GM23338 (cell line): ENCODE measurements at regions not wholly inside any gene's neighbourhood (a gene's known extent, or its start where the extent isn't known, plus 50 kb on each side); places are given as distances from the start of the nearest gene placed in this dataset.

Experiments
- ATAC-seq: fragments of 200-7000 bp; cut with Tn5 transposase; 3 replicates; pipeline ENCODE4 v1.9.1; 2020
- DNase-seq: peaks from one replicate; pipeline ENCODE4 v3.0.0-alpha.2; 2015; ENCODE audit warnings: low spot score
- H2AFZ ChIP-seq: fragments of 200-600 bp; sonication (generic); 2 replicates; pipeline ENCODE4 v1.8.0; 2016; ENCODE audit warnings: antibody characterized with exemption, mild to moderate bottlenecking, moderate library complexity
- H3F3A ChIP-seq: fragments of 200-600 bp; sonication (generic); replicated peaks from 2 replicates; pipeline ENCODE4 v1.8.0; 2017; ENCODE audit warnings: antibody characterized with exemption, mixed run types, low read depth
- H3K27ac ChIP-seq: fragments of 200-600 bp; sonication (generic); 2 replicates; pipeline ENCODE4 v1.6.1; 2016; ENCODE audit warnings: low read depth
- H3K27me3 ChIP-seq: fragments of 200-600 bp; sonication (generic); 2 replicates; pipeline ENCODE4 v1.8.0; 2016; ENCODE audit warnings: mild to moderate bottlenecking, mixed run types, moderate library complexity; ENCODE audit not compliant: insufficient read depth
- H3K36me3 ChIP-seq: fragments of 200-600 bp; sonication (generic); 2 replicates; pipeline ENCODE4 v1.8.0; 2016; ENCODE audit warnings: mild to moderate bottlenecking; ENCODE audit not compliant: insufficient read depth
- H3K4me1 ChIP-seq: fragments of 200-600 bp; sonication (generic); 2 replicates; pipeline ENCODE4 v1.8.0; 2016; ENCODE audit warnings: mild to moderate bottlenecking, moderate library complexity; ENCODE audit not compliant: insufficient read depth
- H3K4me2 ChIP-seq: fragments of 200-600 bp; sonication (generic); 2 replicates; pipeline ENCODE4 v1.7.1; 2017; ENCODE audit warnings: mixed run types
- H3K4me3 ChIP-seq: fragments of 200-600 bp; sonication (generic); 2 replicates; pipeline ENCODE4 v1.6.1; 2016; ENCODE audit warnings: mixed run types
- H3K79me2 ChIP-seq: fragments of 200-600 bp; sonication (generic); replicated peaks from 2 replicates; pipeline ENCODE4 v1.8.0; 2017; ENCODE audit warnings: mild to moderate bottlenecking; ENCODE audit not compliant: insufficient read depth
- H3K9me2 ChIP-seq: fragments of 200-600 bp; sonication (generic); 2 replicates; pipeline ENCODE4 v1.8.0; 2017; ENCODE audit not compliant: insufficient read depth
- H4K20me1 ChIP-seq: fragments of 200-600 bp; sonication (generic); replicated peaks from 2 replicates; pipeline ENCODE4 v1.8.0; 2017; ENCODE audit warnings: mild to moderate bottlenecking; ENCODE audit not compliant: insufficient read depth
- H3K27ac Mint-ChIP-seq: 2 replicates; pipeline ENCODE4 v1.8.0; 2020; ENCODE audit warnings: inconsistent platforms, mild to moderate bottlenecking, moderate library complexity, mixed read lengths
- H3K27me3 Mint-ChIP-seq: 3 replicates; pipeline ENCODE4 v1.8.0; 2022; ENCODE audit warnings: low read depth, mild to moderate bottlenecking, moderate library complexity, mixed read lengths, inconsistent platforms; ENCODE audit not compliant: insufficient read depth, poor library complexity
- H3K36me3 Mint-ChIP-seq: 3 replicates; pipeline ENCODE4 v1.8.0; 2021; ENCODE audit warnings: low read depth, mild to moderate bottlenecking, inconsistent platforms, moderate library complexity, mixed read lengths
- H3K4me1 Mint-ChIP-seq: 3 replicates; pipeline ENCODE4 v1.8.0; 2020; ENCODE audit warnings: mild to moderate bottlenecking, inconsistent platforms, mixed read lengths
- H3K4me3 Mint-ChIP-seq: 3 replicates; pipeline ENCODE4 v1.8.0; 2021; ENCODE audit warnings: moderate library complexity, mild to moderate bottlenecking, inconsistent platforms, mixed read lengths
- H3K9me3 Mint-ChIP-seq: 3 replicates; pipeline ENCODE4 v1.8.0; 2020; ENCODE audit warnings: moderate library complexity, mild to moderate bottlenecking, inconsistent platforms, mixed read lengths
- CREB1 ChIP-seq: fragments of 250-450 bp; sonication (Bioruptor Pico); IDR thresholded peaks from 2 replicates; pipeline ENCODE4 v1.5.0; 2020; ENCODE audit warnings: low read depth, mild to moderate bottlenecking, moderate library complexity
- ETS1 ChIP-seq: IDR thresholded peaks from 2 replicates; pipeline ENCODE4 v1.6.1; 2016; ENCODE audit warnings: antibody characterized with exemption
- EZH2 ChIP-seq: fragments of 200-600 bp; sonication (generic); IDR thresholded peaks from one replicate; pipeline ENCODE4 v1.8.0; 2017; ENCODE audit warnings: antibody characterized with exemption, mild to moderate bottlenecking, low read depth; ENCODE audit not compliant: unreplicated experiment
- EZH2phosphoT487 ChIP-seq: fragments of 200-600 bp; sonication (generic); IDR thresholded peaks from one replicate; pipeline ENCODE4 v1.8.1; 2018; ENCODE audit warnings: antibody characterized with exemption; ENCODE audit not compliant: unreplicated experiment
- JUNB ChIP-seq: IDR thresholded peaks from one replicate; pipeline ENCODE4 v1.6.1; 2016; ENCODE audit warnings: antibody characterized with exemption; ENCODE audit not compliant: unreplicated experiment
- NANOG ChIP-seq: IDR thresholded peaks from 2 replicates; pipeline ENCODE4 v1.6.1; 2016; ENCODE audit warnings: antibody characterized with exemption, borderline replicate concordance
- POLR2AphosphoS5 ChIP-seq: IDR thresholded peaks from 2 replicates; pipeline ENCODE4 v1.6.1; 2016; ENCODE audit warnings: antibody characterized with exemption, low read depth
- REST ChIP-seq: IDR thresholded peaks from one replicate; pipeline ENCODE4 v1.6.1; 2018; ENCODE audit warnings: antibody characterized with exemption; ENCODE audit not compliant: unreplicated experiment
- STAT1 ChIP-seq: IDR thresholded peaks from one replicate; pipeline ENCODE4 v1.6.1; 2016; ENCODE audit warnings: antibody characterized with exemption; ENCODE audit not compliant: unreplicated experiment
- ZNF114 ChIP-seq: fragments of 250-450 bp; sonication (Bioruptor Pico); IDR thresholded peaks from 2 replicates; pipeline ENCODE4 v1.5.0; 2020; ENCODE audit warnings: mild to moderate bottlenecking, moderate library complexity
- ZNF331 ChIP-seq: fragments of 250-450 bp; sonication (Bioruptor Pico); IDR thresholded peaks from 2 replicates; pipeline ENCODE4 v1.5.0; 2020; ENCODE audit warnings: low read depth, mild to moderate bottlenecking, moderate library complexity
- ZNF462 ChIP-seq: fragments of 250-450 bp; sonication (Bioruptor Pico); IDR thresholded peaks from 2 replicates; pipeline ENCODE4 v1.5.0; 2020; ENCODE audit warnings: mild to moderate bottlenecking, moderate library complexity
- TF ChIP-seq, protein P1 (sequence below), 2 experiments: fragments of 200-600 bp in 1 of 2; sonication (generic) in 1 of 2; conservative IDR thresholded peaks; 2 replicates each; pipeline versions ENCODE4 v1.5.1 to v1.6.1; 2016 to 2017; ENCODE audit warnings: antibody characterized with exemption in 2 of 2, low read depth in 2 of 2, mild to moderate bottlenecking in 2 of 2, moderate library complexity in 1 of 2

DNA sequence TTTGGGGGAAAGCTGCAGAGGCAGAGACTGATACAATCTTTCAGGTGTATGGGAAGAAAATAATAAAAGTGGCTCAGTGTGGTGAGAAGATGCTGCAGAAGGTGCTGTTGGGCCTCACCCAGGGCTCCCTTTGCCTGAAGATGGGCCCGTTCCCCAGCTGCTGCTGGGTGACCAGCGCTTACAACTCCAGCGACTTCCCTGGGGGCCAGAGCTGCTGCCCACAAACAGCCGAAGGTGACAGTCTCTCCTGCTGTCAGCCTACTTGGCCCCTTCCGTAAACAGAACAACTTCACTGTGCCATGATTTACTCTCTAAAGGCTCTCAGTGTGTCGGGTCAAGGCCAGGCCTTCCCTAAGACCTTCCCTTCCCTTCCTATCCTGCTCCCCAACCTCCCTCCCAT, 93.6 kb upstream of the PCBD1 start:
- H3K27ac Mint-ChIP-seq = no peak overlapping the region
- H3K4me3 Mint-ChIP-seq = no peak overlapping the region
- TF ChIP-seq REST = no peak
- TF ChIP-seq NANOG = no peak
- TF ChIP-seq ZNF462 = no peak
- no peak for TF ChIP-seq ETS1
- TF ChIP-seq, protein P1, sequence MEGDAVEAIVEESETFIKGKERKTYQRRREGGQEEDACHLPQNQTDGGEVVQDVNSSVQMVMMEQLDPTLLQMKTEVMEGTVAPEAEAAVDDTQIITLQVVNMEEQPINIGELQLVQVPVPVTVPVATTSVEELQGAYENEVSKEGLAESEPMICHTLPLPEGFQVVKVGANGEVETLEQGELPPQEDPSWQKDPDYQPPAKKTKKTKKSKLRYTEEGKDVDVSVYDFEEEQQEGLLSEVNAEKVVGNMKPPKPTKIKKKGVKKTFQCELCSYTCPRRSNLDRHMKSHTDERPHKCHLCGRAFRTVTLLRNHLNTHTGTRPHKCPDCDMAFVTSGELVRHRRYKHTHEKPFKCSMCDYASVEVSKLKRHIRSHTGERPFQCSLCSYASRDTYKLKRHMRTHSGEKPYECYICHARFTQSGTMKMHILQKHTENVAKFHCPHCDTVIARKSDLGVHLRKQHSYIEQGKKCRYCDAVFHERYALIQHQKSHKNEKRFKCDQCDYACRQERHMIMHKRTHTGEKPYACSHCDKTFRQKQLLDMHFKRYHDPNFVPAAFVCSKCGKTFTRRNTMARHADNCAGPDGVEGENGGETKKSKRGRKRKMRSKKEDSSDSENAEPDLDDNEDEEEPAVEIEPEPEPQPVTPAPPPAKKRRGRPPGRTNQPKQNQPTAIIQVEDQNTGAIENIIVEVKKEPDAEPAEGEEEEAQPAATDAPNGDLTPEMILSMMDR (conservative IDR thresholded peaks at IDR 0.05; ENCODE audit: low read depth in 2 of 2) = no peak
- no peak for TF ChIP-seq EZH2phosphoT487
- no peak for TF ChIP-seq ZNF114 (CRISPR knock-in tag)
- TF ChIP-seq ZNF331 = no peak
- no peak for TF ChIP-seq CREB1 (CRISPR knock-in tag)
- TF ChIP-seq POLR2AphosphoS5 = no peak
- no peak for TF ChIP-seq EZH2
- no peak for TF ChIP-seq JUNB
- no peak for TF ChIP-seq STAT1

More for the DNA sequence above, 93.6 kb upstream of the PCBD1 start:
- no peaks in the 10 kb centered on the region for H3K79me2 ChIP-seq
- H3K4me1 ChIP-seq = no peaks in the 10 kb centered on the region
- H3K27ac ChIP-seq = no peak overlapping the region
- H2AFZ ChIP-seq = no peak overlapping the region
- H3K9me2 ChIP-seq = no peaks in the 10 kb centered on the region
- H3K27me3 Mint-ChIP-seq = peaks cover 6% of the 10 kb centered on the region
- no peaks in the 10 kb centered on the region for H4K20me1 ChIP-seq
- H3K4me2 ChIP-seq = no peak overlapping the region
- DNase-seq (no peak), ATAC-seq (no peak)
- no peaks in the 10 kb centered on the region for H3F3A ChIP-seq
- H3K36me3 ChIP-seq = no peaks in the 10 kb centered on the region
- no peaks in the 10 kb centered on the region; the same call in 2 of the 3 replicates for H3K9me3 Mint-ChIP-seq
- H3K4me3 ChIP-seq = no peak overlapping the region
- peaks cover 2% of the 10 kb centered on the region for H3K4me1 Mint-ChIP-seq
- no peaks in the 10 kb centered on the region for H3K36me3 Mint-ChIP-seq
- no peaks in the 10 kb centered on the region for H3K27me3 ChIP-seq
